Stimulated activated CD8-positive, alpha-beta memory T cell treated with anti-CD3 and anti-CD28 coated beads, Interleukin-12 subunit alpha, Interleukin-12 subunit beta, amount 100 ng/mL, for 4 hours (primary cell): ENCODE measurements at regions not wholly inside any gene's neighbourhood (a gene's known extent, or its start where the extent isn't known, plus 50 kb on each side); places are given as distances from the start of the nearest gene placed in this dataset.

Experiments
- DNase-seq: peaks from one replicate; pipeline ENCODE4 v3.0.0-alpha.2; 2020; ENCODE audit warnings: low read depth

DNA sequence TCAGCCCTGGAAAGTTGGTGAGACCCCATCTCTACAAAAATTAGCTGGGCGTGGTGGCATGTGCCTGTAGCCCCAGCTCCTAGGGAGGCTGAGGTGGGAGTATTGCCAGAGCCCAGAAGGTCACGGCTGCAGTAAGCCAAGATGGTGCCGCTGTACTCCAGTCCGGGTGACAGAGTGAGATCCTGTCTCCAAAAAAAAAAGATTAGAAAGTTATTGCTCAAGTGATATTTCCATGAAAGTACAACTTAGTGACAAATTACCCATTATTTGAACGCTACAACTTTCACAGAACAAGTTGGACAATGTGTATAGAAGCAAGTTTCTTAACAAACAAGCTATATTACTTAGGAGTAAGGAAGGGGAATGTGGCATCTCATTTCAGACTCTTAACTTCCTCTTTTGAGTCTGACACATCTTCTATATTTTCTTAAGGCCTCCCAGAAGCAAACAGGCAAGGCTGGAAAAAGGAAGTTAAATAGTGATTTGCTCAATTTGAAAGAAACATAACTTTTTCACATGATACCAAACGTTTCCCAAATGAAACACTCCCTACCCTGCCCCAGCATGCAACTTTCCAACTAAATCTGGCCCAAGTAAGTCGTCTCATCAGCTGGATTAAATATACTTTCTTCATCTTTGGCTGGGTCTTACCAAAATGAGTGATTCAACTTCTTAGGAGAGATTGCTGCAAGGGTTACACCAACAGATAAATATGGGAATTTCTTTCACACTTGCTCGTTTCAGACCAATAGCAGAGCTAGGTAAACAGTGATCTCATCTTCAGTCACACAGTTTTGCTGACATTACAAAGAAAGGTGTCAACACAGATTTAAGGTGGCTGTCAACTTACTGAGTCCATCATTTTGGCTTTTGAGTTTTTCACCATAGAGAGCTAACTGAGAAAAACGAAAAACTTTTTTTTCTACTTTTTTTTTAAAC lies 66.3 kb upstream of the KLF6 start:
- DNase-seq = no peak

DNA sequence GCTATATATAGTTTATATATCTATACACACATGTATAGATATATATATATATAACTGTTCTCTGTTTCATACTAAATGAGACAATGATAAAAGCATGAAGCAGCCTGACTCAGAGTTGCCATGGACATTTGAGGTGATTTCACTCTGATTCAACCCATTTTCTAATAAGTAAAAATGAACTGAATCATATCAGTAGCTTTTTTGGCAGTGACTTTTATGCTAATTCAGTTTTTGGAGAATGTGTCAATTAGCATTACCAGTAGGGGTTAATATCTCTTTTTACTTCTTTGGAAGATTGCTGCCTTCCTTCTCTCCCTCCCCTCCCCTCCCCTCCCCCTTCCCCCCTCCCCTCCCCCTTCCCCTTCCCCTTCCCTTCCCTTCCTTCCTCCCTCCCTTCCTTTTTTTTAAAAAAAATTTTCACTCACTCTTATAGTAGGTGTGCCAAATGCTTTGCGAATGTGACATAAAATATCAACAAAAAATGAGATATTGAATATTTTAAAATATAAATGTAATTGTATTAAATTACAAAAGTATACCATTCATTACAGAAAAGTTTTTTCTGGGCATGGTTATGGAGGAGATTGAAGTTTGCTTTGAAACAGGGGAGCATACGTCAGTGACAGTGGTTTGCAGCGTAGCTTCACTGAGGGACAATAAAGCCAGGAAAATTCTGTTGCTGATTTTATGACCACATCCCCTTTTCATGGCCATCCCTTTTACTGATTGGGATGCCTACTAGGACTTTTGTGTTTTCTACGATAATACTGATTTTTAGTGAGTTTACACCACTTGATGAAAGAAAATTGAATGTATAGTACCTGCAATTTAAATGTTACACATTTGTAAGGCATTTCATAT lies 64.0 kb upstream of the KLF6 start:
- DNase-seq = no peak

DNA sequence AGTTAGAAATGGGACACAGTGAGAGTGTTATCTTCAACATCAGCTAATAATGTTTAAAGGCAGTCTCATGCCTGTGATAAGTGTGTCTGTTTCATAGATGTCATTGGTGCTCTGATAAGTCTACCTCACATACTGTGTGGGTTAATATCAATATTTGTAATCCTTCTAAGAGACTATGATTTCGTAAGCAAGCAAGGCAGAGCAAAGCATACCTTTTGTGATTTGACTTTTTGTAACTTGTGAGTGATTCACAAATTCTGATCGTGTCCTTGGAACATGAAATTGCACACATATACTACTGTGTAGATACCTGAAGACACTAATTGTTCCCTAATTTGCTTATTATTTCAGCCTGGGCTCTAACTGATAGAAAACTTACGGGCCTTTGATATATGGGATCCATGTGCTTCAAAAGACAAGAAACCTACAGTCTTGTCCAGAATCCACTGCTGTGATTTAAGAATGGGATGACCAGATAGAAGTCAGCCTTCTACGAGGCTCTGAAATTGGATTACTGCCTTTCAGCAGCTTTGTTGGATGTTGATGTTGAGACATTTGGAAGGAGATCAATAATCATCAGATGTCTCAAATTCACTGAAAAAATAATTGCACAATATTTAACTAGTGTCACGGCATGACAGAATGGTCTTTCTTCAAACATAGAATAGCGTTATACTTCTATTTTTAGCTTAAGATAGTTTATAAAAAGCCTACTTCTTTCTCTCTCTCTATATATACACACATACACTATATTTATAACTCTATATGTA lies 63.2 kb upstream of the KLF6 start:
- no peak for DNase-seq

DNA sequence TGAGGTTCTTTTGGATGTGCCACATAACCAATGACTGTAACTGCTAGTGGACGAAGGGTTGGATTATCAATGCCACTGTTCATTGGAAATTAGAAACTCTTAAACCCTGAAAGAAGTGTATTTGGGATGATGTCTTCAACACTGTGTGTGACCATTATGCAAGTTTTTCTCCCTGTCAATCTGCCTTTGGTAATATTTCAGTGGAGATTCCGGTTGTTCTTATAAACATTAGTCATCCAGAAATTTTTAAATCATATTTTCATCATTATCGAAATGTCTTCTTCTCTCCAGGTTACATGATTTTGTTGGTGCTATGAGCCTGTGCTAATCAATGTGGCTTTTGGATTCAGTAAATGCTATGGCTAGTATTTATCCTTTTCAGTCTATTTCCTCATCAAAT lies 61.7 kb upstream of the KLF6 start:
- no peak for DNase-seq

DNA sequence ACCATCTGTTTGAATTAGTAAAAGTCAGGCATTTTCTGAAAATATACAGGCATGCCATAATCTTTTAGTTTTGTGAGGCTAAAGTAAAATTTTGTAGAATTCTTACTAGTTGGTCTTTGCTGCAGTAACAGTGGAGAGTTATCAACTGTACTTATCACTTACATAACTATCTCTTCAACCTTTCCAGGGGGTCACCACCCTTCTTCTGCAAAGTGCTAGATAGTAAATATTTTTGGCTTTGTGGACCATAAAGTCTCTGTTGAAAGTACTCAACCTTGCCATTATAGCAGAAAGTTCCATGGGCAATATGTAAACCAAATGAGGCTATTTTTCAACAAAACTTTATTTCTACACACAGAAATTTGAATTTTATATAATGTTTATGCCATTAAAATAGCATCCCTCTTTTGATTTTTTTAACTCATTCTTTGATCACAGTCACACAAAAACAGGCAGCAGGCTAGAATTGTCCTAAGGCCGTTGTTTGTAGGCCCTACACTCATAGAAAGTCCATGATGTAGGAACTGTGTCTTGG lies 59.5 kb upstream of the KLF6 start:
- DNase-seq = no peak

DNA sequence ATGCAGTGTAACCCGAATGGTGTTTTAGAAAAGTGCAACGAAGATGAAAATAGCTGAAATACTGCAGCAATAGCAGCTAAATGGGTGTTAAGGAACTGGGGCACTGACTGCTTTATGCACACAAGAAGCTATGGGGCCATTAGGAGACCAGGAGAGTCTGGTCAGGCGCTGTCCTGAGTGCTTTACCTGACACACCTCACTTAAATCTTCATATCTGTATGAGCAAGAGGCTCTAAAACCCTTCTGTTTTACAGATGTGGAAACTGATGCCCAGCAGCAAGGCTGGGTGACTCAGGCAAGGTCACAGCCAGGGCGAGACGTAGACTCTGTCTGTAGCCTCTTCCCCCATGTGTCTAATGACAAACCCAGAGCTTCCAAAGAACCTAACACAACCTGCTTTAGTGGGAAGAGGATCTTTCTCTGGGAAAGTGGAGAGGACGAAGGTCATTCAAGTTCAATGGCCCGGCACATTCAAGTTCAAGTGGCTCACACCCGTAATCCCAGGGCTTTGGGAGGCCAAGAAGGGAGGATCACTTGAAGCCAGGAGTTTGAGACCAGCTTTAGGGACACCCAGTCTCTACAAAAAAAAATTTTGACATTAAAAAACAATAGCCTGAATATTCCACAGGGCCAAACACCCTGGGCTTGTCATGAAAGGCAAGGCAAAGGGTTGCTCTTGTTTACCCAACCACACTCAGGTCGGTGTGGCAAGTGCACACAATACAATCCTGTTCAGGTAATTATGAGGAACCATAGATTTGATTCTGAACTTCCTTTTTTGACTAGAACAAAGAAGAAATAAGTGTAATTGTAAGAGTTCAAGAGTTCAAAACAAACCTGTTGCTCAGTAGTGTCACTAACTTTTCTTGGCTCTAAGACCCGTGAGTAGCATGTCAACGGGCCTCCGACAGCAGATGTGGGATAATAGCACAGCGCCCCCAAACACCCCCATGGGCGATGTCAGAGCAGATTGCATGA lies 53.7 kb upstream of the KLF6 start:
- DNase-seq = no peak

DNA sequence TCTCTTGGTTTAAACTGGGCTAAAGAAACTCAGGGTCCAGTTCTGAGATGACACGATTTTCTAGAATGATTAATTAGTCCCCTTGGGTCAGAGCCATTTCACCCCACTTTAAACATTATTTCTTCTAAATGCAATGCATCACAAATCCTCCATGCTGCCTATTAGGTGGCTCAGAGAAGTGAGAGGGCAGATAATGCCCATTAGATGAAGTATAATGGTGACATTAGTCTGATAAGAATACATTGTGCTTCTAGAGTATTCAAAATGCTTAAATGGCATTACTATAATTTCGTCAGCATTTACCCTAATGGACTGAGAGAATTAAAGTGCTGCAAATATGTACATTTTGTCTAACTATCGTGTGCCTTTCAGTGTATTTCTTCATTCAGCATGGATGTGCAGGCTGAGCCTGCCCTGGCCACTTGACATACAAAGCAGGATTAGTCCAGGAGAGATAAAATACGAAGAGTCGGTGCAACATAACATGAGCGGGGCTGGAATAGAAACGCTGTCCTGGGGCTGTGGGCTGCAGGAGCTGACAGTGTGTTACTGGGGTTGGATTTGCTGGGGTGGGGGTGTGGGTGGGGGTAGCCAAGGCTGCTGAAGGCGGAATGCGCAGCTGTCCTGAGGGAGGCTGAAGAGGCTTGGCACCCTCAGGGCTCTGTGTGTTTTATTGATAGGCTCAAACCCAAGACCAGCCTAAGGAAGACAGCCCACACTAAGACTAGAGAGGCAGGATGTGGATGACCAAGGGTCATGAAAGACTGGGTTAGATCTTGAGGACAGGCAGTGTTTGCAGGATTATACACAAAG lies 52.8 kb upstream of the KLF6 start:
- DNase-seq = no peak

DNA sequence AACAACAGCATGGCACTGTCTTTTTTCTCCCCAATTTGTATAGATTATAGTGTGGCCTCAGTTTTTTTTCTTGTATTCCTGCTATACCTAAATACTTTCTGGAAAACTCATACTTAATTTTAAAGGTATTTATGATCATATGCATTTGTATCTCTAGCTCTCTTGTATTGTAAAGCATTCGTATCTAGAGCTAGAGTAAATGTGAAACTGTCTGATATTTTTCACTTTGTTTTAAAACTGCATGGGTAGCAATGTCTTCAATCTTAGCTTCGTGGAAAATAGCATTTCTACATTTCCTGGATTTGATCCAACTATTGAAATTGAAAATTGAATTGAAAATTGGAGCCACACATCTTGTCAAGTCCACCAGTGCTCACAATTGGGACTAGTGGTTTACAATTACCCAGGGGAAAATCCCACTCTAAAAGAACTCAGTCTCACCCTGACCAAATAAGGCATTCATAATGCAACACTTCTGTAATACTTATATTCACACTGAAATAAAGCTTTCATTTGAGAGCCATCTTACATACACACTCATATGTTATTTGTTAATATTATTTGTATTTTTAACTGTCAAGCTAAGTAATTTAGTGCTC lies 51.3 kb upstream of the KLF6 start:
- no peak for DNase-seq

DNA sequence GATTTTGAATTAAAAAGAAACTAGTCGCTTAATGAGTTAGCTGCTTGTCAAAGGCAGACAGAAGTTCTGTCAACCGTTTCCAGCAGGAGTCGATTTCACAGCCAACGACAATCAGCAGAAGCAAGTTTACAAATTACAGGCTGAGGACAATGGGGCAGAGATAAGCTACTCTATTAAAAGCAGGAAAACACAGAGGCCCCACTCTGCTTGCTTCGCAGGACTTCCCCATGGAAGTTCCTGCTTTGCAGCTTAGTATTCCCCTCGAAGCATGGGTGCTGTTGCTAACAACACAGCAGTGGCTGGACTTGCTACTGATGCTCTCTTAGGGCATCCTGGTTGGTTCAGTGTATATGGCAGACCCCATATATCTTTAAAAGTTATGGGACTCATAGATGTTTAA lies 50.8 kb upstream of the KLF6 start:
- no peak for DNase-seq

DNA sequence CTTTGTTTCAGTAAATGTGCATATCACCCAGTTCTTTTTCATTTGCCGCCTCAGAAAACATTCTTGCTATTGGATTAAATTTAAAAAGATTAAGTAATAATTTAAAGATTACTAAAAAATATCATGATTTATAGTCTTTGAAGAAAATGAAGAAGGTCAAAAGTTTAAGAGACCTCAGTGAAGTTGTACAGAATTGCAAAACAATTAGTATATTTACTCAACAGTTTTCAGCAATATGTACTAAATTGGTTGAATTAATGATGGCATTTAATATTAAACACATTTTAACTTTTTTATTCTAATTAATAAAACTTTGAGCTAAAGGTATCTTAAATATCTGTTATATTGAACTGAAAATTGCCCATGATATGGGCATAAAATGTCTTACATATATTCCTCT lies 49.9 kb upstream of the KLF6 start:
- no peak for DNase-seq
